IMR-90 (cell line): ENCODE measurements at regions not wholly inside any gene's neighbourhood (a gene's known extent, or its start where the extent isn't known, plus 50 kb on each side); places are given as distances from the start of the nearest gene placed in this dataset.
A peak's percentile ranks its signal among the peaks of the same experiment; 100 is the strongest.

Experiments
- ATAC-seq: fragments of 200-7000 bp; cut with Tn5 transposase; 2 replicates; pipeline ENCODE4 v1.9.1; 2020; ENCODE audit warnings: low read depth, mild to moderate bottlenecking, moderate library complexity
- BruUV-seq: library from RNA; stranded (reverse); fragments of 400-500 nt; replicated peaks from 2 replicates; lab custom pipeline; 2021; lab: Mats Ljungman, UMichigan
- CTCF ChIA-PET: fragments of 300-600 bp; formaldehyde crosslinking; extraction: SDS; loops from one replicate; lab custom pipeline; 2021; ENCODE audit warnings: antibody characterized with exemption; lab: Yijun Ruan, JAX
- POLR2A ChIA-PET: fragments of 300-600 bp; sonication (Branson Sonifier 250); formaldehyde crosslinking; loops from one replicate; lab custom pipeline; 2022; ENCODE audit warnings: antibody characterized with exemption; ENCODE audit not compliant: unreplicated experiment; lab: Charles Lee
- DNase-seq: peaks from one replicate; pipeline ENCODE4 v3.0.0; 2013
- H2AFZ ChIP-seq: replicated peaks from 2 replicates; pipeline ENCODE3; 2013; ENCODE audit warnings: low read length, mild to moderate bottlenecking; ENCODE audit not compliant: poor library complexity
- H2AK5ac ChIP-seq: 2 replicates; pipeline ENCODE4 v1.6.1; 2013; ENCODE audit warnings: low read depth, low read length, inconsistent platforms
- H2AK9ac ChIP-seq: replicated peaks from 2 replicates; pipeline ENCODE3; 2013; ENCODE audit warnings: mild to moderate bottlenecking, low read depth, low read length, moderate library complexity; ENCODE audit not compliant: poor library complexity
- H2BK120ac ChIP-seq: 2 replicates; pipeline ENCODE4 v1.6.1; 2013; ENCODE audit warnings: low read depth, low read length, inconsistent platforms
- H2BK15ac ChIP-seq: 3 replicates; pipeline ENCODE4 v1.6.1; 2013; ENCODE audit warnings: low read depth, low read length, inconsistent platforms
- H2BK20ac ChIP-seq: 2 replicates; pipeline ENCODE4 v1.6.1; 2013; ENCODE audit warnings: low read depth, mild to moderate bottlenecking, inconsistent platforms, low read length, moderate library complexity
- H2BK5ac ChIP-seq: 2 replicates; pipeline ENCODE4 v1.6.1; 2013; ENCODE audit warnings: mild to moderate bottlenecking, low read depth, low read length, inconsistent platforms; ENCODE audit not compliant: poor library complexity, severe bottlenecking
- H3K14ac ChIP-seq: replicated peaks from 2 replicates; pipeline ENCODE4 v1.6.1; 2013; ENCODE audit warnings: low read depth, low read length, inconsistent platforms
- H3K18ac ChIP-seq: 2 replicates; pipeline ENCODE4 v1.6.1; 2013; ENCODE audit warnings: low read depth, low read length, control low read depth
- H3K23ac ChIP-seq: 2 replicates; pipeline ENCODE4 v1.6.1; 2013; ENCODE audit warnings: low read depth, low read length, inconsistent platforms
- H3K27ac ChIP-seq: 2 replicates; pipeline ENCODE4 v1.5.1; 2013; ENCODE audit warnings: mild to moderate bottlenecking, control low read depth, low read length; ENCODE audit not compliant: insufficient read depth
- H3K27me3 ChIP-seq: 2 replicates; pipeline ENCODE4 v1.6.1; 2013; ENCODE audit warnings: low read length; ENCODE audit not compliant: control insufficient read depth, insufficient read depth
- H3K36me3 ChIP-seq: 2 replicates; pipeline ENCODE4 v1.6.1; 2013; ENCODE audit warnings: low read length, mixed read lengths; ENCODE audit not compliant: control insufficient read depth, insufficient read depth
- H3K4ac ChIP-seq: 2 replicates; pipeline ENCODE4 v1.6.1; 2013; ENCODE audit warnings: low read depth, low read length, inconsistent platforms
- H3K4me1 ChIP-seq: 2 replicates; pipeline ENCODE4 v1.6.1; 2013; ENCODE audit warnings: low read length, mixed read lengths; ENCODE audit not compliant: control insufficient read depth, insufficient read depth
- H3K4me2 ChIP-seq: 2 replicates; pipeline ENCODE4 v1.6.1; 2013; ENCODE audit warnings: low read depth, mild to moderate bottlenecking, control low read depth, low read length, moderate library complexity
- H3K4me3 ChIP-seq: 2 replicates; pipeline ENCODE4 v1.5.1; 2013; ENCODE audit warnings: low read depth, mild to moderate bottlenecking, control low read depth, low read length, moderate library complexity; ENCODE audit not compliant: insufficient read depth
- H3K56ac ChIP-seq: 2 replicates; pipeline ENCODE4 v1.6.1; 2013; ENCODE audit warnings: low read length, inconsistent platforms; ENCODE audit not compliant: insufficient read depth; ENCODE audit errors: extremely low read depth
- H3K79me1 ChIP-seq, 2 experiments: 2 replicates each; pipeline ENCODE4 v1.6.1; 2013; ENCODE audit warnings: low read length in 2 of 2, inconsistent platforms in 1 of 2, low read depth in 1 of 2
- H3K9ac ChIP-seq: 2 replicates; pipeline ENCODE4 v1.6.1; 2013; ENCODE audit warnings: low read depth, low read length, control low read depth
- H3K9me1 ChIP-seq: 2 replicates; pipeline ENCODE4 v1.6.1; 2013; ENCODE audit warnings: low read length, inconsistent platforms; ENCODE audit not compliant: insufficient read depth
- H3K9me3 ChIP-seq: 2 replicates; pipeline ENCODE4 v1.6.1; 2013; ENCODE audit warnings: low read length; ENCODE audit not compliant: control insufficient read depth, insufficient read depth
- H4K20me1 ChIP-seq: 2 replicates; pipeline ENCODE4 v1.6.1; 2013; ENCODE audit warnings: low read length, inconsistent platforms; ENCODE audit not compliant: insufficient read depth
- H4K5ac ChIP-seq: 2 replicates; pipeline ENCODE4 v1.6.1; 2013; ENCODE audit warnings: mild to moderate bottlenecking, low read depth, low read length, control low read depth
- H4K8ac ChIP-seq, 2 experiments: 2 replicates each; pipeline ENCODE4 v1.6.1; 2013; ENCODE audit warnings: low read depth in 2 of 2, low read length in 2 of 2, control low read depth in 1 of 2, inconsistent platforms in 1 of 2
- H4K91ac ChIP-seq: 2 replicates; pipeline ENCODE4 v1.6.1; 2013; ENCODE audit warnings: low read depth, low read length, inconsistent platforms; ENCODE audit not compliant: insufficient read depth
- CEBPB ChIP-seq: IDR thresholded peaks from 2 replicates; pipeline ENCODE4 v1.6.1; 2012; ENCODE audit warnings: low read depth, low read length, improper control_type of control experiment
- RAD21 ChIP-seq: IDR thresholded peaks from 2 replicates; pipeline ENCODE4 v1.6.1; 2012; ENCODE audit warnings: low read length, improper control_type of control experiment
- WGBS, 2 experiments: methylation state at CpG; one replicate each; pipeline versions ENCODE4 v1.1.5 to v1.1.7; 2013; ENCODE audit warnings: missing lambda C conversion rate in 2 of 2; ENCODE audit not compliant: insufficient read length in 1 of 2; ENCODE audit errors: extremely low coverage in 2 of 2; 5-methylcytosine and 5-hydroxymethylcytosine counted together
- dilution Hi-C: fragments of 300-500 bp; cut with HindIII; formaldehyde crosslinking; loops from one replicate; pipeline ENCODE4 v1.14.3; 2018; ENCODE audit warnings: low sequenced_read_pairs; ENCODE audit not compliant: unreplicated experiment
- in situ Hi-C: fragments of 300-500 bp; cut with MboI; formaldehyde crosslinking; loops from 3 replicates; pipeline ENCODE4 v1.14.3; 2019; ENCODE audit warnings: low sequenced_read_pairs, inconsistent platforms, mixed read lengths
- intact Hi-C: fragments of 100-400 bp; cut with micrococcal nuclease; formaldehyde crosslinking; loops from 2 replicates; pipeline ENCODE4 v1.10.0; 2022

- Histone ChIP-seq H3K4me3 (no peak overlapping the region), H3K9me3 (no peaks in the 10 kb centered on the region), H3K4me2 (no peak overlapping the region), H2BK120ac (no peak overlapping the region), H3K18ac (peak overlapping the region; percentile 72; the same call in 1 of the 2 replicates), H4K91ac (no peak overlapping the region), H3K9ac (no peak overlapping the region), H3K56ac (no peak overlapping the region), H4K20me1 (no peaks in the 10 kb centered on the region), H2BK5ac (no peak overlapping the region), H2AFZ (no peak overlapping the region), H2AK5ac (no peak overlapping the region), H3K4me1 (peaks cover 13% of the 10 kb centered on the region), H3K27ac (no peak overlapping the region), H3K27me3 (no peaks in the 10 kb centered on the region), H4K5ac (peak overlapping the region; percentile 50), H3K4ac (0 out of 2 replicates have a peak overlapping the region, but pooled peaks have one; percentile 15), H3K36me3 (no peaks in the 10 kb centered on the region), H2BK20ac (peak overlapping the region; percentile 57), H2BK15ac (no peak overlapping the region), H3K14ac (peak overlapping the region; percentile 31), H3K9me1 (peaks cover 6% of the 10 kb centered on the region; the same call in 1 of the 2 replicates), H2AK9ac (no peak overlapping the region), H3K79me1 (peaks cover 16 to 21% of the 10 kb centered on the region in 2 experiments), H4K8ac (peak overlapping the region in 1 of 2 experiments; percentile 26; a peak in 1 of 4 replicates), H3K23ac (0 out of 2 replicates have a peak overlapping the region, but pooled peaks have one; percentile 15)
- WGBS, 2 experiments: no CpG with 5 or more reads among the region's 2 CpGs
- TF ChIP-seq RAD21: no peak
- TF ChIP-seq CEBPB: 0 out of 2 replicates have a peak, but pooled peaks have one; percentile 2
- dilution Hi-C loops: no loop called here
- intact Hi-C loops: loop anchor here (5.0 kb wide), 2 partner anchors 105 to 115 kb away; partner anchors contain the start of gene TLN2
- ATAC-seq (peak; percentile 26), DNase-seq (peak; percentile 38)
- ChIA-PET POLR2A (no interaction called here), CTCF (no interaction called here)
- BruUV-seq: no TSS peak
- in situ Hi-C loops: no loop called here
Observed at GRCh38 chr15:62497356-62497755, 332.3 kb upstream of the C2CD4B start.
